GM19372 (cell line): ENCODE measurements at regions not wholly inside any gene's neighbourhood (a gene's known extent, or its start where the extent isn't known, plus 50 kb on each side); places are given as distances from the start of the nearest gene placed in this dataset.
"Not testable (repeated sequence)": the region's sequence is repeated elsewhere in the genome, so short reads cannot be mapped to it uniquely, and the experiment has no call there.

ENCODE experiments used
- ATAC-seq: cut with Tn5 transposase; IDR thresholded peaks from one replicate; pipeline ENCODE4 v1.9.1; 2021; ENCODE audit warnings: mild to moderate bottlenecking, low read depth, moderate library complexity; ENCODE audit not compliant: unreplicated experiment

GRCh38 chr1:81192647-81193642 lies 607.8 kb upstream of the ADGRL2 start:
- no peak for ATAC-seq

- ATAC-seq: no peak
Measured at GRCh38 chr1:81190003-81190402, 610.7 kb upstream of the ADGRL2 start.

GRCh38 chr1:81187635-81188034 lies 613.1 kb upstream of the ADGRL2 start:
- no peak for ATAC-seq

GRCh38 chr1:81186261-81186660 lies 614.5 kb upstream of the ADGRL2 start:
- ATAC-seq: no peak

GRCh38 chr1:81183553-81183952 lies 617.2 kb upstream of the ADGRL2 start:
- no peak for ATAC-seq

GRCh38 chr1:81183051-81183450 lies 617.7 kb upstream of the ADGRL2 start:
- no peak for ATAC-seq

GRCh38 chr1:81179242-81179641 lies 621.5 kb upstream of the ADGRL2 start:
- ATAC-seq: no peak

- not testable (repeated sequence) for ATAC-seq
Measured at GRCh38 chr1:81178431-81179093, 622.2 kb upstream of the ADGRL2 start.

- ATAC-seq: no peak
Measured at GRCh38 chr1:81174811-81175476, 625.8 kb upstream of the ADGRL2 start.

GRCh38 chr1:81174052-81174451 lies 626.7 kb upstream of the ADGRL2 start:
- ATAC-seq: no peak

GRCh38 chr1:81172483-81172882 lies 628.3 kb upstream of the ADGRL2 start:
- ATAC-seq: no peak

- no peak for ATAC-seq
Measured at GRCh38 chr1:81170721-81171120, 630.0 kb upstream of the ADGRL2 start.

- ATAC-seq: no peak
Measured at GRCh38 chr1:81165963-81166362, 634.8 kb upstream of the ADGRL2 start.

GRCh38 chr1:81160696-81161095 lies 640.0 kb upstream of the ADGRL2 start:
- ATAC-seq: no peak

- ATAC-seq: no peak
Measured at GRCh38 chr1:81158592-81158991, 642.1 kb upstream of the ADGRL2 start.

- ATAC-seq: no peak
Measured at GRCh38 chr1:81157686-81158085, 643.0 kb upstream of the ADGRL2 start.

GRCh38 chr1:81156887-81157286 lies 643.8 kb upstream of the ADGRL2 start:
- no peak for ATAC-seq

GRCh38 chr1:81155131-81155530 lies 645.6 kb upstream of the ADGRL2 start:
- ATAC-seq: no peak

- no peak for ATAC-seq
Measured at GRCh38 chr1:81151206-81151605, 649.5 kb upstream of the ADGRL2 start.

- no peak for ATAC-seq
Measured at GRCh38 chr1:81149649-81150325, 650.9 kb upstream of the ADGRL2 start.
